Lower lobe of right lung (tissue), 2 donors: ENCODE measurements at regions not wholly inside any gene's neighbourhood (a gene's known extent, or its start where the extent isn't known, plus 50 kb on each side); places are given as distances from the start of the nearest gene placed in this dataset.

Source experiments
- ATAC-seq, 2 donors: fragments of 200-7000 bp; cut with Tn5 transposase; one replicate each; pipeline ENCODE4 v1.9.1; 2020 to 2022; ENCODE audit warnings: mild to moderate bottlenecking in 2 of 2, moderate library complexity in 2 of 2
- DNase-seq: peaks from one replicate; pipeline ENCODE4 v3.0.0-alpha.2; 2020
- H3K27ac ChIP-seq: fragments of 200-600 bp; one replicate; pipeline ENCODE4 v1.8.0; 2022
- H3K27me3 ChIP-seq: fragments of 200-600 bp; one replicate; pipeline ENCODE4 v1.8.0; 2022; ENCODE audit warnings: low read depth
- H3K36me3 ChIP-seq: fragments of 200-600 bp; one replicate; pipeline ENCODE4 v1.8.0; 2022; ENCODE audit warnings: mild to moderate bottlenecking
- H3K4me1 ChIP-seq: fragments of 200-600 bp; one replicate; pipeline ENCODE4 v1.8.0; 2022
- H3K4me3 ChIP-seq: fragments of 200-600 bp; one replicate; pipeline ENCODE4 v1.8.0; 2022; ENCODE audit warnings: mild to moderate bottlenecking
- H3K9me3 ChIP-seq: fragments of 200-600 bp; one replicate; pipeline ENCODE4 v1.8.0; 2022
- CTCF ChIP-seq: fragments of 200-600 bp; IDR thresholded peaks from one replicate; pipeline ENCODE4 v1.8.0; 2022; ENCODE audit warnings: antibody characterized with exemption, mild to moderate bottlenecking
- intact Hi-C: fragments of 100-400 bp; cut with DNase I; formaldehyde crosslinking; loops from one replicate; pipeline ENCODE4 v1.11.0; 2022
- donor health status: DM: no; HTN: yes; CAD: no; lungs with severe emphysema.

DNA sequence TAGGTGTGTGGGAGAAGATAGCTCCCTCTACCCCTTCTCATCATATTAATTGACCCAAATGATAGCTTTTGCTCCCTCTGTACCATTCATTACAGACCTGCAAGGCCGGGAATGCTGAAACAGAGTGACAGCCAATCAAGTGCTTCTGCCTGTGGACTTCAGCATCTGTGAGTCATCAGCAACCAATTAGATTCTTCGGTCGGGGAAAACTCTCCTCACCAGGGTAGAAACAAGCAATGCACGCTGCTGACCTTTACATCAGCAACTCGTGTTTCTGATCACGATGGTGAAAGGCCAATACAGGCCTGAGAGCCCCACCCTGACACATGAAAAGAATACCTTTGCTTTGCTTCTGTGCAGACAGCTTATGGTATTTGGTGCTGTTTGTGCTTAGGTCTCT lies 347.2 kb upstream of the DDX53 start:
- no peak overlapping the region for H3K4me3 ChIP-seq
- TF ChIP-seq CTCF: no peak
- no peaks in the 10 kb centered on the region for H3K4me1 ChIP-seq
- H3K27ac ChIP-seq: no peak overlapping the region
- intact Hi-C loops: no loop called here
- ATAC-seq: no peak
- H3K36me3 ChIP-seq: no peaks in the 10 kb centered on the region
- no peaks in the 10 kb centered on the region for H3K27me3 ChIP-seq
- H3K9me3 ChIP-seq: no peaks in the 10 kb centered on the region
- no peak for DNase-seq

DNA sequence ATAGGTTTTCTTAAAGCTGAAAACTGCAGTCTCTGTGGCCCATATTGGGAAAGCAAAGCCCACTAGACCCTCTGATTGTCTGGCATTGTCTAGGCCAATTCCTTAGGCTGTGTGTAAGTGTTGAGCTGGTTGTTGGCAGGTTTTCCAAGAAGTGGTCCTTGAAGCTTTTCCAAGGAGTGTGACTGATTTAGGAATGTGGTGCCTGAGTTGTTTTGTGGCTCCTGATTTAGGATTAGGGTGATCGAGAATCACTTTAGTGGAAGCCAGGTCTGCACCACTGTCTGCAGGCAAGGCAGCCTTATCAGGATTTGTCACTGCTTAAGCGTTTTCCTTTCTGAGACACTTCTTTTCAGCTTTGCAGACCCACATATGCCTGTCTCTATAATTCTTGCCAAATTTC lies 339.0 kb upstream of the DDX53 start:
- Histone ChIP-seq H3K27ac (no peak overlapping the region), H3K4me3 (no peak overlapping the region), H3K36me3 (no peaks in the 10 kb centered on the region), H3K27me3 (no peaks in the 10 kb centered on the region), H3K4me1 (no peaks in the 10 kb centered on the region), H3K9me3 (no peaks in the 10 kb centered on the region)
- ATAC-seq: no peak
- intact Hi-C loops: no loop called here
- no peak for DNase-seq
- no peak for TF ChIP-seq CTCF

GRCh38 chrX:22662776-22663175 lies 337.0 kb upstream of the DDX53 start:
- Histone ChIP-seq H3K36me3 (no peaks in the 10 kb centered on the region), H3K4me1 (no peaks in the 10 kb centered on the region)
- ATAC-seq: no peak

GRCh38 chrX:22664826-22665225 lies 334.9 kb upstream of the DDX53 start:
- DNase-seq: no peak
- Histone ChIP-seq H3K27ac (no peak overlapping the region), H3K9me3 (no peaks in the 10 kb centered on the region), H3K4me3 (no peak overlapping the region), H3K36me3 (no peaks in the 10 kb centered on the region), H3K27me3 (no peaks in the 10 kb centered on the region), H3K4me1 (no peaks in the 10 kb centered on the region)
- no peak for TF ChIP-seq CTCF
- ATAC-seq: peak; percentile 63
- intact Hi-C loops: no loop called here

More at GRCh38 chrX:22662776-22663175, 337.0 kb upstream of the DDX53 start:
- no peak for DNase-seq
- TF ChIP-seq CTCF: no peak
- no peaks in the 10 kb centered on the region for H3K27me3 ChIP-seq
- no peak overlapping the region for H3K27ac ChIP-seq
- no peaks in the 10 kb centered on the region for H3K9me3 ChIP-seq
- no peak overlapping the region for H3K4me3 ChIP-seq
- intact Hi-C loops: no loop called here

GRCh38 chrX:22665818-22666217 lies 333.9 kb upstream of the DDX53 start:
- no peak for DNase-seq
- H3K27ac ChIP-seq: no peak overlapping the region
- TF ChIP-seq CTCF: no peak
- H3K27me3 ChIP-seq: no peaks in the 10 kb centered on the region
- intact Hi-C loops: no loop called here
- H3K4me3 ChIP-seq: no peak overlapping the region
- H3K4me1 ChIP-seq: no peaks in the 10 kb centered on the region
- no peaks in the 10 kb centered on the region for H3K36me3 ChIP-seq
- H3K9me3 ChIP-seq: no peaks in the 10 kb centered on the region
- ATAC-seq: no peak

GRCh38 chrX:22666441-22666840 lies 333.3 kb upstream of the DDX53 start:
- Histone ChIP-seq H3K4me1 (no peaks in the 10 kb centered on the region), H3K36me3 (no peaks in the 10 kb centered on the region), H3K4me3 (no peak overlapping the region), H3K9me3 (no peaks in the 10 kb centered on the region), H3K27ac (no peak overlapping the region), H3K27me3 (no peaks in the 10 kb centered on the region)
- ATAC-seq: no peak
- TF ChIP-seq CTCF: no peak
- intact Hi-C loops: no loop called here
- no peak for DNase-seq
